ENCODE measurements at regions not wholly inside any gene's neighbourhood (a gene's known extent, or its start where the extent isn't known, plus 50 kb on each side); places are given as distances from the start of the nearest gene placed in this dataset.

DNA sequence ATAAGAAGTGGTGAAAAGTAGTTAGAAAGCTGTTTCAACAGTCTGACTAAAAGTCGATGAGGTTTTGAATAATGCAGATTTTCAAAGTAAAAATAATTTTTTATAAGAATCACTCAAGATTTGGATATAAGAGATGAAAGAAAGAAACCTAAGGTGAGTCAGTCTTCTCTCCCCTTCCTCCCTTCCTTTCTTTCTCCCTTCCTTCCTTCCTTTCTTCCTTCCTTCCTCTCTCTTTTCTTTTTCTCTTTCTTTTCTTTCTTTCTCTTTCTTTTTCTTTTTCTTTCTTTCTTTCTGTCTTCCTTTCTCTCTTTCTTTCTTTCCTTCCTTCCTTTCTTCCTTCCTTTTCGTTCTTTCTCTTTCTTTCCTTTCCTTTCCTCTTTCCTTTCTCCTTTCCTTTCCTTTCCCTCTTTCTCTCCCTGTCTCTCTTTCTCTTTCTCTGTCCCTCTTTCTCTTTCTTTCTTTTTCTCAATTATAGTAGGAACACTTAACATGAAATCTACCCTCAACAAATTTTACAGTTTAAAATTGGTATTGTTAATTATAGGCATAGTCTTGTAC, 308.6 kb downstream of the ARL4A start:
- TF ChIP-seq, protein P1, sequence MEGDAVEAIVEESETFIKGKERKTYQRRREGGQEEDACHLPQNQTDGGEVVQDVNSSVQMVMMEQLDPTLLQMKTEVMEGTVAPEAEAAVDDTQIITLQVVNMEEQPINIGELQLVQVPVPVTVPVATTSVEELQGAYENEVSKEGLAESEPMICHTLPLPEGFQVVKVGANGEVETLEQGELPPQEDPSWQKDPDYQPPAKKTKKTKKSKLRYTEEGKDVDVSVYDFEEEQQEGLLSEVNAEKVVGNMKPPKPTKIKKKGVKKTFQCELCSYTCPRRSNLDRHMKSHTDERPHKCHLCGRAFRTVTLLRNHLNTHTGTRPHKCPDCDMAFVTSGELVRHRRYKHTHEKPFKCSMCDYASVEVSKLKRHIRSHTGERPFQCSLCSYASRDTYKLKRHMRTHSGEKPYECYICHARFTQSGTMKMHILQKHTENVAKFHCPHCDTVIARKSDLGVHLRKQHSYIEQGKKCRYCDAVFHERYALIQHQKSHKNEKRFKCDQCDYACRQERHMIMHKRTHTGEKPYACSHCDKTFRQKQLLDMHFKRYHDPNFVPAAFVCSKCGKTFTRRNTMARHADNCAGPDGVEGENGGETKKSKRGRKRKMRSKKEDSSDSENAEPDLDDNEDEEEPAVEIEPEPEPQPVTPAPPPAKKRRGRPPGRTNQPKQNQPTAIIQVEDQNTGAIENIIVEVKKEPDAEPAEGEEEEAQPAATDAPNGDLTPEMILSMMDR (conservative IDR thresholded peaks at IDR 0.05; ENCODE audit: low read depth in 2 of 2) = no peak
- Mint-ChIP-seq H3K27ac (no peak overlapping the region), H3K9me3 (peaks cover 8% of the 10 kb centered on the region; the same call in 2 of the 3 replicates), H3K4me3 (no peak overlapping the region), H3K4me1 (no peaks in the 10 kb centered on the region), H3K36me3 (ENCODE audit: low read depth) (peaks cover 4% of the 10 kb centered on the region; the same call in 2 of the 3 replicates), H3K27me3 (ENCODE audit: insufficient read depth, low read depth, poor library complexity) (peaks cover 2% of the 10 kb centered on the region)
- Histone ChIP-seq H3K36me3 (ENCODE audit: insufficient read depth) (no peaks in the 10 kb centered on the region), H3K27ac (ENCODE audit: low read depth) (no peak overlapping the region), H3K79me2 (replicated peaks; ENCODE audit: insufficient read depth) (no peaks in the 10 kb centered on the region), H3K4me3 (no peak overlapping the region), H3F3A (replicated peaks; ENCODE audit: low read depth) (no peaks in the 10 kb centered on the region), H3K4me1 (ENCODE audit: insufficient read depth) (no peaks in the 10 kb centered on the region), H4K20me1 (replicated peaks; ENCODE audit: insufficient read depth) (no peaks in the 10 kb centered on the region), H3K27me3 (ENCODE audit: insufficient read depth) (no peaks in the 10 kb centered on the region), H3K9me2 (ENCODE audit: insufficient read depth) (0 out of 2 replicates have a peak, but pooled peaks cover under 1% of the 10 kb centered on the region), H3K4me2 (no peak overlapping the region), H2AFZ (no peak overlapping the region)
- DNase-seq (ENCODE audit: low spot score) (no peak), ATAC-seq (no peak)

DNA sequence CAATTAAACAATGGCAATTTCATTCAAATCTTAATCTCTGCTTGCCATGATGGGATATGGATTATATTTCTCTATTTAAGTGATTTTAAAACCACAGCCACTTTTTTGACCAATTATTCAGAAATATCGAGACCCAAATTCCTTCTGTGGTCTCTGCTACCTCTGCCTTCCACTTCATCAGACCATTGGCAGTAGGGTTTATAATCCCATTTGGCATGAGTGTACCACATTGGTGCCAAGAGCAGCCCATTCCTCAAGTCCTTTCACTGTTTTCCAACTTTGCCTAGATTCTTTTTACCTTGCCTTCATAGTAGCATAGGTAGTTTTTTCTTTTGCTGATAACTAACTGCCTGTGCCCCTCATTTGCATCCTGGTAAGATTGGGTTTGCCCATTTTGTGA, 319.9 kb downstream of the ARL4A start:
- Histone ChIP-seq H3K79me2 (replicated peaks; ENCODE audit: insufficient read depth) (no peaks in the 10 kb centered on the region), H2AFZ (peak overlapping the region; percentile 70; the same call in 1 of the 2 replicates), H3K27ac (ENCODE audit: low read depth) (no peak overlapping the region), H3K9me2 (ENCODE audit: insufficient read depth) (no peaks in the 10 kb centered on the region), H3K4me1 (ENCODE audit: insufficient read depth) (peaks cover 9% of the 10 kb centered on the region; the same call in 1 of the 2 replicates), H3F3A (replicated peaks; ENCODE audit: low read depth) (no peaks in the 10 kb centered on the region), H3K4me3 (no peak overlapping the region), H4K20me1 (replicated peaks; ENCODE audit: insufficient read depth) (no peaks in the 10 kb centered on the region), H3K27me3 (ENCODE audit: insufficient read depth) (no peaks in the 10 kb centered on the region), H3K4me2 (no peak overlapping the region), H3K36me3 (ENCODE audit: insufficient read depth) (no peaks in the 10 kb centered on the region)
- Mint-ChIP-seq H3K27ac (no peak overlapping the region), H3K9me3 (peaks cover 10% of the 10 kb centered on the region; the same call in 2 of the 3 replicates), H3K4me3 (no peak overlapping the region), H3K27me3 (ENCODE audit: insufficient read depth, low read depth, poor library complexity) (no peaks in the 10 kb centered on the region), H3K36me3 (ENCODE audit: low read depth) (peaks cover 8% of the 10 kb centered on the region), H3K4me1 (peaks cover 5% of the 10 kb centered on the region; the same call in 2 of the 3 replicates)
- ATAC-seq (no peak), DNase-seq (ENCODE audit: low spot score) (no peak)
- TF ChIP-seq, protein P2, sequence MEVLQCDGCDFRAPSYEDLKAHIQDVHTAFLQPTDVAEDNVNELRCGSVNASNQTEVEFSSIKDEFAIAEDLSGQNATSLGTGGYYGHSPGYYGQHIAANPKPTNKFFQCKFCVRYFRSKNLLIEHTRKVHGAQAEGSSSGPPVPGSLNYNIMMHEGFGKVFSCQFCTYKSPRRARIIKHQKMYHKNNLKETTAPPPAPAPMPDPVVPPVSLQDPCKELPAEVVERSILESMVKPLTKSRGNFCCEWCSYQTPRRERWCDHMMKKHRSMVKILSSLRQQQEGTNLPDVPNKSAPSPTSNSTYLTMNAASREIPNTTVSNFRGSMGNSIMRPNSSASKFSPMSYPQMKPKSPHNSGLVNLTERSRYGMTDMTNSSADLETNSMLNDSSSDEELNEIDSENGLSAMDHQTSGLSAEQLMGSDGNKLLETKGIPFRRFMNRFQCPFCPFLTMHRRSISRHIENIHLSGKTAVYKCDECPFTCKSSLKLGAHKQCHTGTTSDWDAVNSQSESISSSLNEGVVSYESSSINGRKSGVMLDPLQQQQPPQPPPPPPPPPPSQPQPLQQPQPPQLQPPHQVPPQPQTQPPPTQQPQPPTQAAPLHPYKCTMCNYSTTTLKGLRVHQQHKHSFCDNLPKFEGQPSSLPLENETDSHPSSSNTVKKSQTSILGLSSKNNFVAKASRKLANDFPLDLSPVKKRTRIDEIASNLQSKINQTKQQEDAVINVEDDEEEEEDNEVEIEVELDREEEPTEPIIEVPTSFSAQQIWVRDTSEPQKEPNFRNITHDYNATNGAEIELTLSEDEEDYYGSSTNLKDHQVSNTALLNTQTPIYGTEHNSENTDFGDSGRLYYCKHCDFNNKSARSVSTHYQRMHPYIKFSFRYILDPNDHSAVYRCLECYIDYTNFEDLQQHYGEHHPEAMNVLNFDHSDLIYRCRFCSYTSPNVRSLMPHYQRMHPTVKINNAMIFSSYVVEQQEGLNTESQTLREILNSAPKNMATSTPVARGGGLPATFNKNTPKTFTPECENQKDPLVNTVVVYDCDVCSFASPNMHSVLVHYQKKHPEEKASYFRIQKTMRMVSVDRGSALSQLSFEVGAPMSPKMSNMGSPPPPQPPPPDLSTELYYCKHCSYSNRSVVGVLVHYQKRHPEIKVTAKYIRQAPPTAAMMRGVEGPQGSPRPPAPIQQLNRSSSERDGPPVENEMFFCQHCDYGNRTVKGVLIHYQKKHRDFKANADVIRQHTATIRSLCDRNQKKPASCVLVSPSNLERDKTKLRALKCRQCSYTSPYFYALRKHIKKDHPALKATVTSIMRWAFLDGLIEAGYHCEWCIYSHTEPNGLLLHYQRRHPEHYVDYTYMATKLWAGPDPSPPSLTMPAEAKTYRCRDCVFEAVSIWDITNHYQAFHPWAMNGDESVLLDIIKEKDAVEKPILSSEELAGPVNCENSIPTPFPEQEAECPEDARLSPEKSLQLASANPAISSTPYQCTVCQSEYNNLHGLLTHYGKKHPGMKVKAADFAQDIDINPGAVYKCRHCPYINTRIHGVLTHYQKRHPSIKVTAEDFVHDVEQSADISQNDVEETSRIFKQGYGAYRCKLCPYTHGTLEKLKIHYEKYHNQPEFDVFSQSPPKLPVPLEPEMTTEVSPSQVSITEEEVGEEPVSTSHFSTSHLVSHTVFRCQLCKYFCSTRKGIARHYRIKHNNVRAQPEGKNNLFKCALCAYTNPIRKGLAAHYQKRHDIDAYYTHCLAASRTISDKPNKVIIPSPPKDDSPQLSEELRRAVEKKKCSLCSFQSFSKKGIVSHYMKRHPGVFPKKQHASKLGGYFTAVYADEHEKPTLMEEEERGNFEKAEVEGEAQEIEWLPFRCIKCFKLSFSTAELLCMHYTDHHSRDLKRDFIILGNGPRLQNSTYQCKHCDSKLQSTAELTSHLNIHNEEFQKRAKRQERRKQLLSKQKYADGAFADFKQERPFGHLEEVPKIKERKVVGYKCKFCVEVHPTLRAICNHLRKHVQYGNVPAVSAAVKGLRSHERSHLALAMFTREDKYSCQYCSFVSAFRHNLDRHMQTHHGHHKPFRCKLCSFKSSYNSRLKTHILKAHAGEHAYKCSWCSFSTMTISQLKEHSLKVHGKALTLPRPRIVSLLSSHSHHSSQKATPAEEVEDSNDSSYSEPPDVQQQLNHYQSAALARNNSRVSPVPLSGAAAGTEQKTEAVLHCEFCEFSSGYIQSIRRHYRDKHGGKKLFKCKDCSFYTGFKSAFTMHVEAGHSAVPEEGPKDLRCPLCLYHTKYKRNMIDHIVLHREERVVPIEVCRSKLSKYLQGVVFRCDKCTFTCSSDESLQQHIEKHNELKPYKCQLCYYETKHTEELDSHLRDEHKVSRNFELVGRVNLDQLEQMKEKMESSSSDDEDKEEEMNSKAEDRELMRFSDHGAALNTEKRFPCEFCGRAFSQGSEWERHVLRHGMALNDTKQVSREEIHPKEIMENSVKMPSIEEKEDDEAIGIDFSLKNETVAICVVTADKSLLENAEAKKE (CRISPR knock-in tag; IDR thresholded peaks at IDR 0.05) = no peak
- TF ChIP-seq CREB1 (CRISPR knock-in tag; IDR thresholded peaks at IDR 0.05; ENCODE audit: low read depth) = no peak
- no peak for TF ChIP-seq STAT1 (IDR thresholded peaks at IDR 0.05; ENCODE audit: unreplicated experiment)
- no peak for TF ChIP-seq EZH2 (IDR thresholded peaks at IDR 0.05; ENCODE audit: low read depth, unreplicated experiment)
- TF ChIP-seq POLR2AphosphoS5 (IDR thresholded peaks at IDR 0.05; ENCODE audit: low read depth) = no peak
- TF ChIP-seq, protein P3, sequence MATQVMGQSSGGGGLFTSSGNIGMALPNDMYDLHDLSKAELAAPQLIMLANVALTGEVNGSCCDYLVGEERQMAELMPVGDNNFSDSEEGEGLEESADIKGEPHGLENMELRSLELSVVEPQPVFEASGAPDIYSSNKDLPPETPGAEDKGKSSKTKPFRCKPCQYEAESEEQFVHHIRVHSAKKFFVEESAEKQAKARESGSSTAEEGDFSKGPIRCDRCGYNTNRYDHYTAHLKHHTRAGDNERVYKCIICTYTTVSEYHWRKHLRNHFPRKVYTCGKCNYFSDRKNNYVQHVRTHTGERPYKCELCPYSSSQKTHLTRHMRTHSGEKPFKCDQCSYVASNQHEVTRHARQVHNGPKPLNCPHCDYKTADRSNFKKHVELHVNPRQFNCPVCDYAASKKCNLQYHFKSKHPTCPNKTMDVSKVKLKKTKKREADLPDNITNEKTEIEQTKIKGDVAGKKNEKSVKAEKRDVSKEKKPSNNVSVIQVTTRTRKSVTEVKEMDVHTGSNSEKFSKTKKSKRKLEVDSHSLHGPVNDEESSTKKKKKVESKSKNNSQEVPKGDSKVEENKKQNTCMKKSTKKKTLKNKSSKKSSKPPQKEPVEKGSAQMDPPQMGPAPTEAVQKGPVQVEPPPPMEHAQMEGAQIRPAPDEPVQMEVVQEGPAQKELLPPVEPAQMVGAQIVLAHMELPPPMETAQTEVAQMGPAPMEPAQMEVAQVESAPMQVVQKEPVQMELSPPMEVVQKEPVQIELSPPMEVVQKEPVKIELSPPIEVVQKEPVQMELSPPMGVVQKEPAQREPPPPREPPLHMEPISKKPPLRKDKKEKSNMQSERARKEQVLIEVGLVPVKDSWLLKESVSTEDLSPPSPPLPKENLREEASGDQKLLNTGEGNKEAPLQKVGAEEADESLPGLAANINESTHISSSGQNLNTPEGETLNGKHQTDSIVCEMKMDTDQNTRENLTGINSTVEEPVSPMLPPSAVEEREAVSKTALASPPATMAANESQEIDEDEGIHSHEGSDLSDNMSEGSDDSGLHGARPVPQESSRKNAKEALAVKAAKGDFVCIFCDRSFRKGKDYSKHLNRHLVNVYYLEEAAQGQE (IDR thresholded peaks at IDR 0.05; ENCODE audit: unreplicated experiment) = no peak
- TF ChIP-seq ZNF331 (CRISPR knock-in tag; IDR thresholded peaks at IDR 0.05; ENCODE audit: low read depth) = no peak
- TF ChIP-seq, protein P4, sequence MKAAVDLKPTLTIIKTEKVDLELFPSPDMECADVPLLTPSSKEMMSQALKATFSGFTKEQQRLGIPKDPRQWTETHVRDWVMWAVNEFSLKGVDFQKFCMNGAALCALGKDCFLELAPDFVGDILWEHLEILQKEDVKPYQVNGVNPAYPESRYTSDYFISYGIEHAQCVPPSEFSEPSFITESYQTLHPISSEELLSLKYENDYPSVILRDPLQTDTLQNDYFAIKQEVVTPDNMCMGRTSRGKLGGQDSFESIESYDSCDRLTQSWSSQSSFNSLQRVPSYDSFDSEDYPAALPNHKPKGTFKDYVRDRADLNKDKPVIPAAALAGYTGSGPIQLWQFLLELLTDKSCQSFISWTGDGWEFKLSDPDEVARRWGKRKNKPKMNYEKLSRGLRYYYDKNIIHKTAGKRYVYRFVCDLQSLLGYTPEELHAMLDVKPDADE (IDR thresholded peaks at IDR 0.05) = no peak

Measured in GM23338 (cell line).